Central memory CD8-positive, alpha-beta T cell (primary cell): ENCODE measurements at regions not wholly inside any gene's neighbourhood (a gene's known extent, or its start where the extent isn't known, plus 50 kb on each side); places are given as distances from the start of the nearest gene placed in this dataset.
"Not testable (repeated sequence)": the region's sequence is repeated elsewhere in the genome, so short reads cannot be mapped to it uniquely, and the experiment has no call there.

Source experiments
- ATAC-seq: fragments of 150-1000 bp; cut with Tn5 transposase; replicated peaks from 2 replicates; pipeline ENCODE4 v1.10.0; 2022; ENCODE audit warnings: mild to moderate bottlenecking, moderate FRiP score, moderate number of reproducible peaks; ENCODE audit not compliant: poor library complexity, severe bottlenecking; ENCODE audit errors: extremely low read depth
- DNase-seq, 2 donors: peaks; one replicate each; pipeline ENCODE4 v3.0.0; 2021; ENCODE audit warnings: low spot score in 2 of 2
- H3K27ac Mint-ChIP-seq: one replicate; pipeline ENCODE4 v1.8.0; 2022; ENCODE audit warnings: low read depth, mild to moderate bottlenecking, moderate library complexity, mixed read lengths
- H3K27me3 Mint-ChIP-seq: one replicate; pipeline ENCODE4 v1.8.0; 2022; ENCODE audit warnings: mixed read lengths
- H3K36me3 Mint-ChIP-seq: one replicate; pipeline ENCODE4 v1.8.0; 2022; ENCODE audit warnings: mild to moderate bottlenecking, moderate library complexity, mixed read lengths; ENCODE audit not compliant: insufficient read depth
- H3K4me1 Mint-ChIP-seq: one replicate; pipeline ENCODE4 v1.8.0; 2022; ENCODE audit warnings: mixed read lengths
- H3K4me3 Mint-ChIP-seq: one replicate; pipeline ENCODE4 v1.8.0; 2022; ENCODE audit warnings: mild to moderate bottlenecking, moderate library complexity, mixed read lengths
- H3K9me3 Mint-ChIP-seq: one replicate; pipeline ENCODE4 v1.8.0; 2022; ENCODE audit warnings: mixed read lengths

DNA sequence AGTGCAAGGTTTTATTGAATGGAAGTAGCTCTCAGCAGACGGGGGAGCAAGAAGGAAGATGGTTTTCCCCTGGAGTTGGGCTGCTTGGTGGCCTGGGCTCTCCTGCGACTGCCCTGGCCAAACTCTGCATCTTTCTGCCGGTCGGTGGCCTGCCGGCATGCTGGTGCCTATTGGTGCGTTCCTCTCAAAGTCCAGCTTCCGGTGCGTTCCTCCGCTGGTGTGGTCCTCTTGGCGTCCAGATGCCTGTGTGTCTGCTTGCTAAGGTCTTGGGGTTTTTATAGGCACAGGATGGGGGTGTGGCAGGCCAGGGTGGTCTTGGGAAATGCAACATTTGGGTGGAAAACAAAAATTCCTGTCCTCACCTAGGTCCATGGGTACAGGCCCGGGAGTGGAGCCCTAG lies 567.4 kb upstream of the CNTN5 start:
- Mint-ChIP-seq H3K27ac (no peak overlapping the region), H3K4me3 (no peak overlapping the region), H3K4me1 (no peaks in the 10 kb centered on the region), H3K36me3 (no peaks in the 10 kb centered on the region), H3K9me3 (peaks cover 26% of the 10 kb centered on the region), H3K27me3 (no peaks in the 10 kb centered on the region)
- ATAC-seq: no peak
- no peak for DNase-seq

DNA sequence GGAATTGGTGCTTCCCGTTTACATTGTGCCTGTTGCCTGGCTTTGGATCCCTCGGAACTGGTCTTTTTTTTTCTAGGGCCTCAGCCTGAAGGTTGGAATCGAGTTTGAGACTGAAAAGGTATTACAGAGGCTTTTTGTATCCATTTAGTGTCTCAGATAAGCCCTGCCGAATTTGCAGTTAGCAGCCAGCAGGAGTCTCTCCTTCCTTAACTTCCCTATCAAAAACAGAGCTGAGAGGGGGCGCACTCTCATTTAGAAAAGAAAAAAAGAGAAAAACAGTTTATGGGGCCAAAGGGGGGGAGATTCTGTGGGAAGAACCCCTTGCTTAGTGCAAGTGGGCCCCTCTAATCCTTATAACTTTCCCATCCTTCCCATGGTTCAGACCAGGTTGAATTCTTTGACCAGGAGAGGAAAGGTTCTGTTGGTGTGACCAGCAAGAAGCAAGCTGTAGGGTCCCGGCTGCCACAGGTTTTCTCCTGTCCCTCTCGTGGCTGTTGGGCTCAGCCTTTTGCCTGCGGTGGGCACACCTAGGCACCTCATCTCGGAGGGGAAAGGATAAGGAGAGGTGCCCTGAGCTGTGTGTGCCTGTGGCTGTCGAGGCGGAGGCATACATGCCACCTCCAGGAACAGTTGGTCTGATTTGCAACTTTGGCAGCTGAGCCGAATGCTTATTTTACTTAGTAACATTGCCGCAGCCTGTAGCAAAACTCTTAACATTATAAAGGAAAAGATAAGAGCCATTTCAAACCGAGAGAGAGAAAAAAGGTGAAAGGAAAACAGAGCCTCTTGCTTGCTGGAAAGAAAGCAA lies 565.0 kb upstream of the CNTN5 start:
- DNase-seq (no peak), ATAC-seq (no peak)
- Mint-ChIP-seq H3K36me3 (no peaks in the 10 kb centered on the region), H3K4me3 (no peak overlapping the region), H3K9me3 (peaks cover 30% of the 10 kb centered on the region), H3K27me3 (no peaks in the 10 kb centered on the region), H3K27ac (no peak overlapping the region), H3K4me1 (no peaks in the 10 kb centered on the region)

DNA sequence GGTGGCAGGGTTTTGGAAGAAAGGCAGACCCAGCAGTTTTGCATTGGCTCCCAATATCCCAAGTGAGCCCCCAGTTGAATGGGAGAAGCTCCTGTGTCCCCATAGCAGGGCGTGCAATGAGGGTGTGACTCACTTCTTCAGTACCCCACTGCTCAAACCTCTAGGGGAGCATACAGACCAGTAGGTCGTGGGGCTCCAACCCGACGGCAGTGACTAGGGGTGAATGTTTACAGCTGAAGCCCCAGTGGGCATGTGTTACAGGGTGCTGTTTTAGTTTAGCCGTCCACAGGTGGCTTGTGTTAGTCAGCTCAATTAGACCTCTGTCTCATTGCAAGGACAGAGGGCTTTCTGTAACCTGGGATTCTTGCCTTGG lies 564.5 kb upstream of the CNTN5 start:
- Mint-ChIP-seq H3K9me3 (peaks cover 34% of the 10 kb centered on the region), H3K27ac (no peak overlapping the region), H3K36me3 (no peaks in the 10 kb centered on the region), H3K4me3 (no peak overlapping the region), H3K4me1 (no peaks in the 10 kb centered on the region), H3K27me3 (no peaks in the 10 kb centered on the region)
- no peak for ATAC-seq
- no peak for DNase-seq

DNA sequence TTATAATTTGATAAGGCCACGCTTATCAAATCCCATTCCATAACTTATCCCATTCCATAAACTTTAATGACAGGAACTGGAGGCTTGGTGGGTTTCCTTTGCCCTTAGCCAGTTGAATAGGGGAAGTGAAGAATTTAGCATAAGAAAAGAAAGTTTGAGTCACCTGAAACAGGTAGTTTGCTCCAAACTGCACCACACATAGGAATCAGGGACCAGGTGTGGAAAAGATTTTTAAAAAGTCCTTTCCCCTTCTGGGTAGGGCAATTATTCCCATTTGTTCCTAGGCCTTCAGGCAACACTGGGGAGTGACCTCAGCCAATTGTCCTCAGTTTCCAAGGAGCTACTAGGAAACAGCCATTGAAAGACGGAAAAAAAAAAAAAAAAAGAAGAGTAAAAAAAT lies 525.7 kb upstream of the CNTN5 start:
- no peaks in the 10 kb centered on the region for H3K27me3 Mint-ChIP-seq
- H3K27ac Mint-ChIP-seq: no peak overlapping the region
- no peak overlapping the region for H3K4me3 Mint-ChIP-seq
- no peaks in the 10 kb centered on the region for H3K36me3 Mint-ChIP-seq
- ATAC-seq (no peak), DNase-seq (no peak)
- H3K4me1 Mint-ChIP-seq: no peaks in the 10 kb centered on the region
- H3K9me3 Mint-ChIP-seq: peaks cover 17% of the 10 kb centered on the region

DNA sequence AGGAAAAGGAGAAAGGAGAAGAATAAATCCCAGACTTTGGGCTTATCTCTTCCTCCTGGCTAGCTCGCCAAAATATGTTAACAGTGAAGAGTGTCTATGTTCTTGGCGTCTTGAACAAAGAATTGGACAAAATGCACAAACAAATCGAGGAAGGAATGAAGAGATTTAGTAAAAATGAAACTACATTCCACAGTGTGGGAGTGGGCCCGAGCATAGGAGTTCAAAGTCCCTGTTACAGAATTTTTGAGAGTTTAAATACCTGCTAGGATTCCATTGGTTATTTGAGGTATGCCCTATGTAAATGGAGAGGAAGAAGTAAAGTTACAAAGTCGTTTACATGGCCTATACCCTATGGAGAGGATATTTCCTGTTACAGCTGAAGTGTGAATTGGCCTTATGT lies 525.1 kb upstream of the CNTN5 start:
- ATAC-seq: no peak
- Mint-ChIP-seq H3K27ac (no peak overlapping the region), H3K27me3 (no peaks in the 10 kb centered on the region), H3K36me3 (no peaks in the 10 kb centered on the region), H3K4me1 (no peaks in the 10 kb centered on the region), H3K4me3 (no peak overlapping the region), H3K9me3 (peaks cover 17% of the 10 kb centered on the region)
- no peak for DNase-seq

DNA sequence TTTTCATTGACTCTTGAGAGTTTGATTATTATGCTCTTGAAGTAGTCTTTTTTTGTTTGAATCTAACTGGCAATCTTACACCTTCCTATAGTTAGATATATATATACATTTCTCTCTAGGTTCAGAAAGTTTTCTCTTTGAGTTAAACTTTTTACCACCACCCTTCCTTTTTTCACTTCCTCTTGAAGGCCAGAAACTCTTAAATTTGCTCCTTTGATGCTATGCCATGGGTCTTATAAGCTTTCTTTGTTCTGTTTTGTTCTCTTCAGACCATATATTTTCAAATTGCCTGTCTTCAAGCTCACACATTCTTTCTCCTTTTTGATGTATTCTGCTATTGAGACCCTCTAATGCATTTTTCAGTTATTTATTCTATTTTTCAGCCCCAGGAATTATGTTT lies 513.5 kb upstream of the CNTN5 start:
- no peaks in the 10 kb centered on the region for H3K4me1 Mint-ChIP-seq
- DNase-seq (no peak), ATAC-seq (no peak)
- no peaks in the 10 kb centered on the region for H3K27me3 Mint-ChIP-seq
- no peaks in the 10 kb centered on the region for H3K36me3 Mint-ChIP-seq
- no peak overlapping the region for H3K4me3 Mint-ChIP-seq
- no peak overlapping the region for H3K27ac Mint-ChIP-seq
- peaks cover 34% of the 10 kb centered on the region for H3K9me3 Mint-ChIP-seq

DNA sequence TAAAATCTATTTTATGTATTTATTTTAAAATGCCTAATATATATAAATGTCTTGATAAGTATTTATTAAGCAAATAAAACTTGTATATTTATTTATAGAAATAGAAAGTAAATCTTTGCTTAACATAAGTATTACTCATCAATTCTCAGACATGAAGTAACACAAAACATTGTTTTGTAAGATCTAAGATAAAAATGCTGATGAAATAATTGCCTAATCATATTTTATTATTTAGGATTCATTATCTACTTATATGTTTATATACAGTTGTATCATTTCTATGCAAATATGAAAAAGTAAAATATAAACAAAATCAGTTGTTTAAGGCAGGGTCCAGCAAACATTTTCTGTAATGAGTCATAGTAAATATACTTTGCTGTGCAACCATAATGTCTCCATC lies 507.8 kb upstream of the CNTN5 start:
- peaks cover 30% of the 10 kb centered on the region for H3K9me3 Mint-ChIP-seq
- DNase-seq (no peak), ATAC-seq (no peak)
- no peaks in the 10 kb centered on the region for H3K36me3 Mint-ChIP-seq
- H3K4me3 Mint-ChIP-seq: no peak overlapping the region
- H3K27ac Mint-ChIP-seq: no peak overlapping the region
- no peaks in the 10 kb centered on the region for H3K27me3 Mint-ChIP-seq
- H3K4me1 Mint-ChIP-seq: no peaks in the 10 kb centered on the region

DNA sequence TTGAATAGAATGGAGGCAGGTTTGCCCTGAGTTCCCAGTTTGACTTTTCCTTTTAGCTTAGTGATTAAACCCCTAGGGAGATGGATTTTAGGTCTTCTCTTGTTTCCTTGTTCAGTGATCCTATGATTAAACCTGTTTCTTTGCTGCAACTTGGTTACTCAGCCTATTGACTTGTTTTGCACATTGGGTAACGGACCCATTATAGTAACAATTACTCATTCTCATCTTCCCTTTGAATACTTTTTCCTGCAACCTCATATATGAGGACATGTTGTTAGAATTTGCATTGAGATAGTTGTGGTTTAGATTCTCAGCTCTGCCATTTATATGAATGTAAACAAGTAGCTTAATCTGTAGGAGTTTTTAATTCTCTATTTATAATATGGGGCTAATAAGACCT lies 489.2 kb upstream of the CNTN5 start:
- H3K4me3 Mint-ChIP-seq: no peak overlapping the region
- peaks cover 5% of the 10 kb centered on the region for H3K9me3 Mint-ChIP-seq
- no peaks in the 10 kb centered on the region for H3K4me1 Mint-ChIP-seq
- DNase-seq (no peak), ATAC-seq (no peak)
- no peak overlapping the region for H3K27ac Mint-ChIP-seq
- H3K27me3 Mint-ChIP-seq: no peaks in the 10 kb centered on the region
- H3K36me3 Mint-ChIP-seq: no peaks in the 10 kb centered on the region

DNA sequence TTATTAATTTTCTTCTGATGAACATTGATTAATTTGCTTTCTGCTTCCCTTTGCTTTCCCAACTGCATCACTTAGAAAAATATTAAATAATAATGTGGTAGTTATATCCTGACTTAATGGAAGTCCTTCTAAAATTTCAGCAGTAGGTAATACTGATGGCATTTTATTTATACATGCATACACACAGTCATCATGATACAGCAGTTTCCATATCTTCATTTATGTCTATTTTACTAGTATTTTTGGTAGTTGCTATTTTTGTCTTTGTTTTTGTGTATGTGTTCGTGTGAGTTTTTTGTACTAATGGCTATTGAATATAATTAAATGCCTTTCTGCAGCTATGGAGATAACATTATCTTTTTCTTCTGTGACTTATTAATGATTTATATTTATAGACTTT lies 484.7 kb upstream of the CNTN5 start:
- no peak overlapping the region for H3K27ac Mint-ChIP-seq
- no peaks in the 10 kb centered on the region for H3K36me3 Mint-ChIP-seq
- H3K9me3 Mint-ChIP-seq: peaks cover 6% of the 10 kb centered on the region
- ATAC-seq (no peak), DNase-seq (no peak)
- H3K4me3 Mint-ChIP-seq: no peak overlapping the region
- no peaks in the 10 kb centered on the region for H3K27me3 Mint-ChIP-seq
- H3K4me1 Mint-ChIP-seq: no peaks in the 10 kb centered on the region

DNA sequence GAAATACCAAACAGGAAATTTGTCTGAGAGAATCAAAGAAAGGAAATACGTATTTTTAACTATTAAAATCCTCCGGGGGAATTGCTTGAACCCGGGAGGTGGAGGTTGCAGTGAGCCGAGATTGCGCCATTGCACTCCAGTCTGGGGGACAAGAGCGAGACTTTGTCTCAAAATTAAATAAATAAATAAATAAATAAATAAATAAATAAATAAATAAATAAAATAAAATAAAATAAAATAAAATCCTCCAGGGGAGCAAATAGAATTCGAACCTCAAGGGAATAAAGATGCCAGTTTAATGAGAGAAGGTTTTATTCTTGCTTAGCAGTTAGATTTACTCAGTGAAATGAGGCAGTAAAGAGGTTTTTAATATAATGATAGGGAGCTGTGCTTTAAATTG lies 482.4 kb upstream of the CNTN5 start:
- not testable (repeated sequence) for H3K4me3 Mint-ChIP-seq, H3K27me3 Mint-ChIP-seq, H3K4me1 Mint-ChIP-seq, ATAC-seq, H3K27ac Mint-ChIP-seq, DNase-seq, H3K36me3 Mint-ChIP-seq
- H3K9me3 Mint-ChIP-seq: peaks cover 12% of the 10 kb centered on the region

DNA sequence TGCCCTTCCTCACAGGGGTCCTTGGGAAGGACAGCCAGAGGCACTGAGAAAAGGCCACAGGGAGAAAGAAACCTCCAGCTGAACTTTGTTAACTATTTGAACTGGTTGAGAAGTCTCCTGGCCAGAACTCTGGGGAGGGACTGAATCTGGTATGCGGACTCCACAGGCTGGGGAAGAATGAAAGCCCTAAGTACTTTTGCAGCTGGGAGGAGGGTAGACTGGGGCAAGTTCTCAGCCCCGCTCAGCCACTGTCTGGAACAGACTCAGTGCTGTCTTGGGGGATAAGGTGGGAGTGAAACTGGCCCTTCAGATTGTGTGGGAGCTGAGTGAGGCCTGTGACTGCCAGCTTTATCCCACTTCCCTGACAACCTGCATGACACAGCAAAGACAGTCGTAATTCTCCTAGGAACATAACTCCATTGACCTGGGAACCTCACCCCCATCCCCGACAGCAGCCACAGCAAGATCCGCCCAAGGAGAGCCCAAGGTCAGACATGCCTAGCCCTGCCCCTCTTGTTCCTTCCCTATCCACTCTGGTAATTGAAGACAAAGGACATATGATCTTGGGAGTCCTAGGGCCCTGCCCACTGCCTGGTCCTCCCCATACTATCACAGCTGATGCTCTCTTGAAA lies 475.1 kb upstream of the CNTN5 start:
- Mint-ChIP-seq H3K9me3 (peaks cover 38% of the 10 kb centered on the region), H3K27ac (no peak overlapping the region), H3K4me3 (no peak overlapping the region), H3K36me3 (peaks cover 2% of the 10 kb centered on the region), H3K27me3 (no peaks in the 10 kb centered on the region), H3K4me1 (no peaks in the 10 kb centered on the region)
- ATAC-seq (no peak), DNase-seq (no peak)

DNA sequence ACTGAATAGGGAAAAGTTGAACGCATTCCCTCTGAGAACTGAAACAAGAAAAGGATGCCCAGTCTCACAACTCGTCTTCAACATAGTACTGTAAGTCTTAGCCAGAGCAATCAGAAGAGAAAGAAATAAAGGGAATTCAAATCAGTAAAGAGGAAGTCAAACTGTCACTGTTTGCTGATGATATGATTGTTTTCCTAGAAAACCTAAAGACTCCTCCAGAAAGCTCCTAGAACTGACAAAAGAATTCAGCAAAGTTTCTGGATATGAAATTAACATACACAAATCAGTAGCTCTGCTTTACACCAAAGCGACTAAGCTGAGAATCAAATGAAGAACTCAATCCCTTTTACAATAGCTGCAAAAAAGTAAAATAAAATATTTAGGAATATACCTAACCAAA lies 471.2 kb upstream of the CNTN5 start:
- Mint-ChIP-seq H3K27ac (no peak overlapping the region), H3K9me3 (peaks cover 32% of the 10 kb centered on the region), H3K27me3 (no peaks in the 10 kb centered on the region), H3K4me3 (no peak overlapping the region), H3K36me3 (peaks cover 2% of the 10 kb centered on the region), H3K4me1 (no peaks in the 10 kb centered on the region)
- ATAC-seq (no peak), DNase-seq (no peak)

DNA sequence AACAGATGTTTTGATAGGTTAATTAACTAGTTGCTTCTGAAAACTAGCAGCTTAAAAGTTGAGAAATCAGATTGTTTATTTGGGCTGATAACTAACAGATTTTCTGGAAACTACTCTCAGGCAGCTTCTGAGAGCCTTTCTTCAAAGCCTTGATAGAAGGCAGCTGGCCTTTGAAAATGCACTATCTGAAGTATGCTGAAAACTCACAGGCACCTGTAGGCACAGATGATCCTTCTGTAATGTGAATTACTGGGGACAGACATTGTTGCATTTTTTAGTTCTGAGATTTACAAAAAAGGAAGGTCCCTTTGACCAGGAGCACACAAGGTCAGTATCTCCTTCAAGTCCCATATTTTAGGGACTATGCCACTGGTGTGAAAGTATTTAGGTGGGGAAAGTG lies 460.8 kb upstream of the CNTN5 start:
- no peaks in the 10 kb centered on the region for H3K36me3 Mint-ChIP-seq
- H3K27me3 Mint-ChIP-seq: no peaks in the 10 kb centered on the region
- ATAC-seq: no peak
- DNase-seq: no peak
- no peaks in the 10 kb centered on the region for H3K4me1 Mint-ChIP-seq
- no peak overlapping the region for H3K4me3 Mint-ChIP-seq
- H3K9me3 Mint-ChIP-seq: peaks cover 17% of the 10 kb centered on the region
- no peak overlapping the region for H3K27ac Mint-ChIP-seq
